Stomach (tissue), 8 donors: ENCODE measurements at regions not wholly inside any gene's neighbourhood (a gene's known extent, or its start where the extent isn't known, plus 50 kb on each side); places are given as distances from the start of the nearest gene placed in this dataset.

Experiments used
- DNase-seq, 2 donors: peaks; one replicate each; pipeline versions ENCODE4 v3.0.0 to v3.0.0-alpha.2; 2013 to 2019
- H3K27ac ChIP-seq, 5 donors: fragments of 200-600 bp in 4 of 5; sonication (generic) in 4 of 5; one replicate each; pipeline ENCODE4 v1.5.1; 2013 to 2019; ENCODE audit warnings: mild to moderate bottlenecking in 1 of 5, moderate library complexity in 1 of 5
- H3K27me3 ChIP-seq, 3 donors: fragments of 200-600 bp; sonication (generic); one replicate each; pipeline ENCODE4 v1.5.1; 2017 to 2019; ENCODE audit warnings: mixed run types in 1 of 3
- H3K36me3 ChIP-seq, 4 donors: fragments of 200-600 bp; sonication (generic); 1 replicate in 3 of 4; 2 replicates in 1 of 4; pipeline ENCODE4 v1.5.1; 2016 to 2019
- H3K4me1 ChIP-seq, 4 donors: fragments of 200-600 bp; sonication (generic); one replicate each; pipeline ENCODE4 v1.5.1; 2016 to 2019
- H3K4me3 ChIP-seq, 4 donors: fragments of 200-600 bp; sonication (generic) in 3 of 4; one replicate each; pipeline ENCODE4 v1.5.1; 2016 to 2019; ENCODE audit warnings: mild to moderate bottlenecking in 1 of 4
- H3K9me3 ChIP-seq, 4 donors: fragments of 200-600 bp; sonication (generic); one replicate each; pipeline ENCODE4 v1.5.1; 2016 to 2019
- CTCF ChIP-seq, 7 experiments: fragments of 450-650 bp in 4 of 7; fragments of 200-600 bp in 3 of 7; sonication (generic) in 3 of 7; IDR thresholded peaks; one replicate each; pipeline ENCODE4 v1.5.1; 2016 to 2019; ENCODE audit warnings: antibody characterized with exemption in 7 of 7, control low read depth in 2 of 7, mild to moderate bottlenecking in 1 of 7
- EP300 ChIP-seq: sonication (generic); formaldehyde crosslinking; IDR thresholded peaks from one replicate; pipeline ENCODE4 v1.6.1; 2017; ENCODE audit warnings: antibody characterized with exemption
- POLR2A ChIP-seq, 4 donors: fragments of 450-650 bp; IDR thresholded peaks; one replicate each; pipeline ENCODE4 v1.6.1; 2016; ENCODE audit warnings: antibody characterized with exemption in 4 of 4, control low read depth in 2 of 4, mild to moderate bottlenecking in 1 of 4, moderate library complexity in 1 of 4
- POLR2AphosphoS5 ChIP-seq, 3 donors: sonication (generic); formaldehyde crosslinking; IDR thresholded peaks; one replicate each; pipeline ENCODE4 v1.6.1; 2016; ENCODE audit warnings: antibody characterized with exemption in 3 of 3
- WGBS, 5 donors: extraction: QIAGEN DNeasy Blood & Tissue Kit in 3 of 5; methylation state at CpG; one replicate each; pipeline versions ENCODE4 v1.1.5 to v1.1.7; 2013 to 2018; 5-methylcytosine and 5-hydroxymethylcytosine counted together
- intact Hi-C: fragments of 100-400 bp; cut with DNase I; formaldehyde crosslinking; loops from one replicate; pipeline ENCODE4 v1.15.1; 2023; ENCODE audit warnings: low total_unique reads
- donor health status: healthy with polysubstance abuse.
- donor health status: Bipolar disorder and iron deficiency.
- donor health status: healthy.

GRCh38 chr3:107116251-107116650 is 261.0 kb upstream of the CCDC54 start:
- intact Hi-C loops, result no loop called here
- DNase-seq, result no peak
- no peaks in the 10 kb centered on the region for H3K27me3 ChIP-seq
- WGBS, 5 donors, result 89 to 97% (median 92%) methylated on average over 16 to 17 of the region's 17 CpGs
- no peak for TF ChIP-seq CTCF (IDR thresholded peaks at IDR 0.05)
- no peak for TF ChIP-seq EP300
- no peak for TF ChIP-seq POLR2AphosphoS5 (IDR thresholded peaks at IDR 0.05)
- TF ChIP-seq POLR2A (IDR thresholded peaks at IDR 0.05), result no peak
- H3K4me1 ChIP-seq, result peaks cover 0 to 12% (median 5%) of the 10 kb centered on the region in 4 donors
- no peak overlapping the region for H3K4me3 ChIP-seq
- no peaks in the 10 kb centered on the region for H3K9me3 ChIP-seq
- no peaks in the 10 kb centered on the region for H3K36me3 ChIP-seq
- no peak overlapping the region for H3K27ac ChIP-seq

- Histone ChIP-seq H3K4me1 (peaks cover 0 to 12% (median 5%) of the 10 kb centered on the region in 4 donors), H3K27ac (no peak overlapping the region), H3K36me3 (no peaks in the 10 kb centered on the region), H3K27me3 (no peaks in the 10 kb centered on the region), H3K4me3 (no peak overlapping the region), H3K9me3 (no peaks in the 10 kb centered on the region)
- intact Hi-C loops, result no loop called here
- 92 to 98% (median 94%) methylated on average over 4 of the region's 4 CpGs for WGBS, 5 donors
- no peak for DNase-seq
- no peak for TF ChIP-seq EP300
- TF ChIP-seq CTCF (IDR thresholded peaks at IDR 0.05), result no peak
- no peak for TF ChIP-seq POLR2A (IDR thresholded peaks at IDR 0.05)
- TF ChIP-seq POLR2AphosphoS5 (IDR thresholded peaks at IDR 0.05), result no peak
These were observed 260.1 kb upstream of the CCDC54 start for GRCh38 chr3:107117156-107117555.

DNA sequence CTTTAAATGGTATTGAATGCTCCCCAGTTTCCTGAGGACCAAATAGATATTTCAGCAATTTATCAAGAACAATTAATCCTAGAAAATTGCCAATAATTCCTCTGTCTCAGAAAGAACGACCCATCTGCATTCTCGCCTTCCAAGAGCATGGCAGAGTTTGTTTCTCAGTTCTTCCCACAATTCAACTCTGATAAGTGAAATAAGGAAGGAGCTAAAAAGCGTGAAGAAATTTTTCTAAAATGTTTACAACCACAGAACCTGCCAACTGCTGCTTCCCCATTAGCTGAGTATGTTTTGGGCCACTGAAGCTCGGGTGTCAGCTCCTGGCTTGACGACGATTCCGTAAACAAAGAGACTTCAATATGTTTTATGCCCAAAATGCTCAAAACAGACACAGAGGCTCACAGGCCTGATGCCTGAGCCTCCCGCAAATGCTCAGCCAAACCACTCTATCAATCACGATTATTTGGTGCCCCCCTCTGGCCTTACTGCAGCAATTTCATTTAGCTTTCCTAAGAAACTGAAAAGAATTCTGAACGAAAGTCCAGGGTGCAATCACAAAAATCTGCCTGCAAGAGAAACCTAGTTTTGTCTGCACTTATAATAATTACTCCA is 259.2 kb upstream of the CCDC54 start:
- H3K9me3 ChIP-seq, result no peaks in the 10 kb centered on the region
- WGBS, 5 donors, result 18 to 30% (median 24%) methylated on average over 10 of the region's 10 CpGs
- H3K27ac ChIP-seq, result no peak overlapping the region
- no peaks in the 10 kb centered on the region for H3K27me3 ChIP-seq
- peak in 1 of 2 donors; percentile 77 for DNase-seq
- no peak overlapping the region for H3K4me3 ChIP-seq
- TF ChIP-seq POLR2AphosphoS5 (IDR thresholded peaks at IDR 0.05), result no peak
- TF ChIP-seq CTCF (IDR thresholded peaks at IDR 0.05), result peak in 2 of 7 experiments; percentile 13 to 24
- TF ChIP-seq EP300, result no peak
- no peak for TF ChIP-seq POLR2A (IDR thresholded peaks at IDR 0.05)
- no peaks in the 10 kb centered on the region for H3K36me3 ChIP-seq
- intact Hi-C loops, result no loop called here
- H3K4me1 ChIP-seq, result peaks cover 0 to 12% (median 5%) of the 10 kb centered on the region in 4 donors

GRCh38 chr3:107124885-107125284 is 252.4 kb upstream of the CCDC54 start:
- TF ChIP-seq CTCF (IDR thresholded peaks at IDR 0.05) (no peak), POLR2AphosphoS5 (IDR thresholded peaks at IDR 0.05) (no peak), EP300 (no peak), POLR2A (IDR thresholded peaks at IDR 0.05) (no peak)
- WGBS, 5 donors, result 13 to 32% (median 19%) methylated on average over 1 of the region's 1 CpG
- no peak overlapping the region for H3K27ac ChIP-seq

More at GRCh38 chr3:107124885-107125284, 252.4 kb upstream of the CCDC54 start:
- DNase-seq, result peak in 1 of 2 donors; percentile 30
- Histone ChIP-seq H3K27me3 (no peaks in the 10 kb centered on the region), H3K36me3 (no peaks in the 10 kb centered on the region), H3K4me1 (no peaks in the 10 kb centered on the region), H3K9me3 (no peaks in the 10 kb centered on the region), H3K4me3 (no peak overlapping the region)
- intact Hi-C loops, result no loop called here
